GM08714 (cell line): ENCODE measurements at regions not wholly inside any gene's neighbourhood (a gene's known extent, or its start where the extent isn't known, plus 50 kb on each side); places are given as distances from the start of the nearest gene placed in this dataset.
"Not testable (repeated sequence)": the region's sequence is repeated elsewhere in the genome, so short reads cannot be mapped to it uniquely, and the experiment has no call there.

Source experiments
- H3K4me3 ChIP-seq: fragments of 200-500 bp; sonication (Bioruptor generic); 2 replicates; pipeline ENCODE4 v1.5.1; 2014; ENCODE audit warnings: mild to moderate bottlenecking, low read length, inconsistent platforms
- ZNF274 ChIP-seq: IDR thresholded peaks from 2 replicates; pipeline ENCODE4 v1.6.1; 2012; ENCODE audit warnings: mild to moderate bottlenecking, low read depth, low read length

DNA sequence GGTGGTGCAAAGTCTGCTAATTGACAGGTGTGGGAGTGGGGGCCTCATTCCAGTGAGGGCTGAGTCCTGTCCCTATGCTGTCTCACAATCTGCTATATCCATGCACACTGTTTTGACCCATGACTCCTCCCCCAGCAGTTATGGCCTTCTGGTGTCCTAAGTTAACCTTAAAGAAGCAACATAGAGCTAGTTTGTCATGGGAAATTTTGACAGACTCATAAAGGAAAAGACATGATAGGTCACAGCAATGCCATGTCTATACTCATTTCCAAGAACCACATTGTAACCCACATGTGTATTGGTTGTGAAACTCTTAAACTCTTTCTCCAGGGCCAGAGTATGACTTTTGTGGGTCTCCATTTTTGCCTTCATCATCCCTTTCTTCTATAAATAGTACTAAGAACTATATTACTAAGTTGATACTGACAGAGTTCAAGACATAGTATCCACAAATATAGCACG, 78.2 kb upstream of the SLC1A4 start:
- TF ChIP-seq ZNF274, result no peak
- no peak overlapping the region for H3K4me3 ChIP-seq

DNA sequence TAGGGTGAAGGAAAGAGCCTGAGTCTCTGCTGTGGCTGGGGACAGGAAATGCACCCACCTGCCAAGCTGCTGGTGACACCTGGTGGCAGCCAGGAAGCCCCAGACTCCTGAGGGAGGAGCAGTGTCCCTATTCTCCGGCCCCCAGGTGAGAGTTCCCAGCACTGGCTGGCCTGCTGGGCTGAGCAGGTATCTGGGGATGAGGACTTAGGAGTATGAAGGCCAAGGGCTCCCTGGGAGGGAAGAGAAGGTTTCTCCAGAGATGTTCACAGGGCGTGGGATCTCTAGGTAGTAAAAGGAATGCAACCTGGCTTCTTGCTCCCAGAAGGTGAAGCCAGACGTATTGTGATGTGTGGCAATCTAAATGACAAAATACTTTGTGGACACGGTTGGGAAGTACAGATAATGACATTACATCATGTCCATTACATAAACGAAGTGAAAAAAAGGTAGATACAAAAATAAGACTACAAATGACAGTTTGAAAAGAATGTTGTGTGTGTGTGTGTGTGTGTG, 75.8 kb upstream of the SLC1A4 start:
- no peak overlapping the region for H3K4me3 ChIP-seq
- no peak for TF ChIP-seq ZNF274

DNA sequence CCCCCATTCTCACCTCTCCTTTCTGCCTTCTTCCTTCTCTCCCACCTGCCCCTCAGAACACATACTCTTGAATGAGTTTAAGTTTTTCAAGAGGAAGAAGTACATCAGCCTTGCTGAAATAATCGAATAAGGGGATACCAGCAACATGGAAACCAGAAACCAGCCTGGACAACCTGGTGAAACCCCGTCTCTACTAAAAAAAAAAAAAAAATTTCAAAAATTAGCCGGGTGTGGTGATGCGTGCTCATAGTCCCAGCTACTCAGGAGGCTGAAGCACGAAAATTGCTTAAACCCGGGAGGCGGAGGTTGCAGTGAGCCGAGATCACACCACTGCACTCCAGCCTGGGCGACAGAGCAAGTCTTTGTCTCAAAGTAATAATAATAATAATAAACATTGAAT, 75.0 kb upstream of the SLC1A4 start:
- H3K4me3 ChIP-seq, result peak overlapping the region; percentile 5; the same call in 1 of the 2 replicates

DNA sequence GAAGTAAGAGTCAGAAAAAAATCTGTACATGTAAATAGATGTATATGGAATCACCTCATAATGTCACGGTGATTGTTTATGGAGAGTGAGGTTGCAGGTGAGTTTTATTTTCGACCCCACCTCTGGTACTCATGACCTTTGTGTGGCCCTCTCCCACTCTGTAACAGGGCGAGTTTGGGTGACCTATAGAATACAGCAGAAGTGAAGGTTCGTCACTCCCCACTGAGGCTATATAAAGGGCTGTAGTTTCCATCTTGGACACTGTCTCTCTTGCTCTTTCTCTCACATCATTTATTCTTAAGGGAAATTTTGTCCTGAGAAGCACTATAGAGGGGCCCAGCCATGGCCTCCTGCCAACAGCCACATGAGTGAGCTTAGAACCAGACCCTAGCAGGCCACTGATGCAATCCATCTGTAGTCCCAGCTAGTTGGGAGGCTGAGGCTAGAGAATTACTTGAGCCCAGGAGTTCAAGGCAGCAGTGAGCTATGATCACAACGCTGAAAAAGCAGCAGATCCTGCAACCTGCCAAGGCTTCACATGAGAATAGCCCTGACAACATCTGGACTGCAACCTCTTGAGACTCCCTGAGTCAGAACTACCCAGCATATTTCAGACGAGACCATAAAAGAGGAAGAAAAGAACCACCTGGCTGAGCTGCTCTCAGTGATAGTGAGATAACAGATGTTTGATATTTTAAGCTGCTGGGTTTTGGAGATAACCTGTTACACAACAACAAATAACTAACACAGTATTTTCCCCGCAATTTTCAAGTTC, 74.3 kb upstream of the SLC1A4 start:
- H3K4me3 ChIP-seq, result peak overlapping the region; percentile 5; the same call in 1 of the 2 replicates
- no peak for TF ChIP-seq ZNF274

More for the DNA sequence above, 75.0 kb upstream of the SLC1A4 start:
- no peak for TF ChIP-seq ZNF274

DNA sequence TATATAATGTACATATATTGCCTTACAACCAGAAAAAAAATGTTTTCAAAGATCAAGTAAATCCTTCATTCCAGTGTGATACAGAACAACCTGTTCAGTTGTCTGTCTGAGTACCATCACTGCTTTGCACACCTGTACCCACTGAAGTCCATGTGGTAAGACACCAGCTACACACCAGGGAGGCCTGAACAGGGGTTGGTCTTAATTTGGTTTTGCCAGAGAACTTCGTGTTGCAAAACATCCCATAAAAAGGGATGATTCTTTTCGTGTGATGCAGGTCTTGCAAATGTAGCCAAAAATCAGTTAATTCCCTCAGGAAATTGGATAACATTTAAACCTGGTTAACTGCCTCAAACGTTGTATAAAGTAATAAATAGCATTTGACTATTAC, 73.7 kb upstream of the SLC1A4 start:
- no peak overlapping the region; the same call in 1 of the 2 replicates for H3K4me3 ChIP-seq
- no peak for TF ChIP-seq ZNF274

DNA sequence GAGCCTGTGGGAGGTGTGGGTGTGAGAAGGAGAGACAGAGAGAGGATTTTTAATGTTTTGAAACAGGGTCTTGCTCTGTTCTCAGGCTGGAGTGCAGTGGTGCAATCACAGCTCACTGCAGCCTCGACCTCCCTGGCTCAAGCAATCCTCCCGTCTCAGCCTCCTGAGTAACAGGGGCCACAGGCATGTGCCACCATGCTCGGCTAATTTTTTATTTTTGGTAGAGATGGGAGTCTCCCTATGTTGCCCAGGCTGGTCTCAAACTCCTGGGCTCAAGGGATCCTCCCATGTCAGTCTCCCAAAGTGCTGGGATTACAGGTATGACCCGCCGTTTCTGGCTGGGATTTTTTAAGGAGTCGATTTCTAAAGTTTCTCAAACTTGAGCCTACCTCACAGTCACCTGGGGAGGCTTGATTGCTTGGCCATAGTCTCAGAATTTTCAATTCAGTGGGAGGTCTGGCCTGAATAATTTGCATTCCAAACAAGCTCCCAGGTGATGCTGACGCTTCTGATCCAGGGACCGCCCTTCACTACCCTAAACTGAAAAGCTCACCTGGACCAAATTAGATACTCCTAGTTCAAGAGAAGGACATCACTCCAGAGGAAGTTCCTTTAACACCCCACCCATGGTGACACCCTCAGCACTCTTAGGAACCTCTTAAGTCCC, 70.8 kb upstream of the SLC1A4 start:
- peak overlapping the region; percentile 67; the same call in 1 of the 2 replicates for H3K4me3 ChIP-seq
- TF ChIP-seq ZNF274, result no peak

DNA sequence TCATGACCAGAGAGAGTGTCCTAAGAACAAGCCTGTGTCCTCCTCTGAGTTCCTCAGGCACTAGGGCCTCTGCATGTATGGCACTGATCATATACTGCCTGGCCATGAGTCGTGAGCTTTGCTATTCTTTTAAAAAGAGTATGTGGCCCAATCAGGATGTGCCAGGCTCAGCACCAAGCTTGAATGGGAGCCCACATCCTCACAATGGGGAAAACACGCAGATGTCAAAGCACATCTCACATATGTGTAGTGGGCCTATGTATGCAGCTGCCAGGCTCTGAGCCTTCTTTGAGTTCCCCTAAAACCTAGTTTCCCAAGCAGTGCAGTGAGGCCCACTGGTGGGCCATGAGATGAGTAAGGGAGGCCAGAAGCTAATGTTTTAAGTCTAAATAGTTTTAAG, 69.9 kb upstream of the SLC1A4 start:
- no peak overlapping the region; the same call in 1 of the 2 replicates for H3K4me3 ChIP-seq
- TF ChIP-seq ZNF274, result no peak

- no peak for TF ChIP-seq ZNF274
- H3K4me3 ChIP-seq, result no peak overlapping the region
These were observed 66.5 kb upstream of the SLC1A4 start for GRCh38 chr2:64922482-64923384.

- TF ChIP-seq ZNF274, result no peak
- H3K4me3 ChIP-seq, result no peak overlapping the region
These were observed 65.9 kb upstream of the SLC1A4 start for GRCh38 chr2:64923385-64923710.

DNA sequence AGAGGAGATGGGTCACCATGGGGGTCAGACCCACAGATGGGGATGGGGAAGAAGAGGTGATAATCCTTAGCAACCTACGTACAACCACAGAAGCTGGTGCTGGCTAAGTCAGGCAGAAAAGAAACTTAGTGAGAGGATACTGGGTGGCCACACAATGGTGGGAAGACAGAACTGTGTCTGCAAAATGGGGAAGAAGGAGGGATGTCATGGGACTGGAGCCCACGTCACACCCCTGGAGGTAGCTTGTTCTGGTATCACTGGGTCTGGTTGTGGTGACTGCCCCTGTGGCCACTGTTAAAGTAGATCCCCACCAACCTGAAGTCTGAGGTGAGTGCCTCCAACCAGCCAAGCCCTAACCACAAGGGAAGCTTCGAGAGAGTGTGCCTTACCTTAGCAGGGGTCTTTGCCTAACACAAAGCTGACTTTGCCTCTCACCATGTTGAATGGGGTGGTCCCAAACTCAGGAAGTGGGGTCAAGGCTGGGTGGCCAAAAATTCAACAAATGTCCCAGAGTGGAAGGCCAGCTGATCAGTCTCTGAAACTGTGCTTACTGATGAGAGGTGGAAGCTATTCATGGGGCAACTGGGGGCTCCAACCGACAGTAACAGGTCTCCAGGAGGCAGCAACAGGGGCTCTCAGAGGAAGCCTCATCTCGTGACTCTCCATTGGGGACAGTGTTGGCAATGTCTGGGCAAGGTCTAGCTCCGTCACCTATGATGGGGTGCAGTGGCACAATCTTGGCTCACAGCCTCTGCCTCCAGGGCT, 64.8 kb upstream of the SLC1A4 start:
- no peak overlapping the region for H3K4me3 ChIP-seq
- no peak for TF ChIP-seq ZNF274

DNA sequence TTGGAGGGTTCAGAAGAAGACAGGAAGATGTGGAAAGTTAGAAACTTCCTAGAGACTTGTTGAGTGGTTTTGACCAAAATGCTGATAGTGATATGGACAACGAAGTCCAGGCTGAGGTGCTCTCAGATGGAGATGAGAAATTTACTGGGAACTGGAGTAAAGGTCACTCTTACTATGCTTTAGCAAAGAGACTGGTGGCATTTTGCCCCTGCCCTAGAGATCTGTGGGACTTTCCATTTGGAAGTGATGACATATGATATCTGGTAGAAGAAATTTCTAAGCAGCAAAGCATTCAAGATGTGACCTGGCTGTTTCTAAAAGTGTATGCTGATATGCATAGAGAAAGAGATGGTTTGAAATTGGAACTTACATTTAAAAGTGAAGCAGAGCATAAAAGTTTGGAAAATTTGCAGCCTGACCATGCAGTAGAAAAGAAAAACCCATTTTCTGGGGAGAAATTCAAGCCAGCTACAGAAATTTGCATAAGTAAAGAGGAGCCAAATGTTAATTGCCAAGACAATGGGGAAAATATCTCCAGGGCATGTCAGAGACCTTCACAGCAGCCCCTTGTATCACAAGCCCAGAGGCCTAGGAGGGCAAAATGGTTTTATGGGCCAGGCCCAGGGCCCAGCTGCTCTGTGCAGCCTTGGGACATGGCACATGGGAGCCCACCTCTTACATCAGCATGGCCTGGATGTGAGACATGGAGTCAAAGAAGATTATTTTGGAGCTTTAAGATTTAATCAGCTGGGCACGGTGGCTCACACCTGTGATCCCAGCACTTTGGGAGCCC, 63.1 kb upstream of the SLC1A4 start:
- H3K4me3 ChIP-seq, result not testable (repeated sequence)

GRCh38 chr2:64928813-64929212, 60.4 kb upstream of the SLC1A4 start:
- H3K4me3 ChIP-seq, result peak overlapping the region; percentile 68
- TF ChIP-seq ZNF274, result no peak

DNA sequence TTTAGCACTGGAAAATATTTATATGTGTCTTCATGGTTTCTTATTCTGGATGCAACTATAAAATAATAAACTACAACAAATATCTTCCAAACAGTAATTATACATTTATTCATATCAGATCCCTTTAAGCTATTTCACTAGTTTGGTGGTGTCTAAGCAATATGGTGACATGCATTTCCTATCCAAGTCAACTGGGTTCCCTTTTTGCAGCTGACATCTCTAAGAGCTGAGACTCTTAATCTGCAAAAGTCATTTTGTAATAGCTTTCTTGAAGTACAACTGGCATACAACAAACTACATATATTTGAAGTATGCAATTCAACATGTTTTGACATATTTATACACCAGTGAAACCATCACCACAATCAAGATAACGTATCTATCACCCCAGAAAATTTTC, 59.9 kb upstream of the SLC1A4 start:
- TF ChIP-seq ZNF274, result no peak
- H3K4me3 ChIP-seq, result peak overlapping the region; percentile 98; the same call in 1 of the 2 replicates
